IPS DF 6.9 (cell line): ENCODE measurements at regions not wholly inside any gene's neighbourhood (a gene's known extent, or its start where the extent isn't known, plus 50 kb on each side); places are given as distances from the start of the nearest gene placed in this dataset.
"Not testable (repeated sequence)": the region's sequence is repeated elsewhere in the genome, so short reads cannot be mapped to it uniquely, and the experiment has no call there.

Experiments used
- DNase-seq: peaks from one replicate; pipeline ENCODE4 v3.0.0-alpha.2; 2013; ENCODE audit warnings: low read depth, low spot score
- H3K27ac ChIP-seq: one replicate; pipeline ENCODE4 v1.5.1; 2013; ENCODE audit warnings: low read length, control low read depth
- H3K27me3 ChIP-seq: 2 replicates; pipeline ENCODE4 v1.6.1; 2013; ENCODE audit warnings: mild to moderate bottlenecking, low read length; ENCODE audit not compliant: control insufficient read depth, insufficient read depth
- H3K36me3 ChIP-seq: 2 replicates; pipeline ENCODE4 v1.6.1; 2013; ENCODE audit warnings: low read length; ENCODE audit not compliant: control insufficient read depth, insufficient read depth
- H3K4me1 ChIP-seq: 2 replicates; pipeline ENCODE4 v1.6.1; 2013; ENCODE audit warnings: low read length; ENCODE audit not compliant: control insufficient read depth, insufficient read depth
- H3K4me3 ChIP-seq: 2 replicates; pipeline ENCODE4 v1.5.1; 2013; ENCODE audit warnings: mild to moderate bottlenecking, low read length
- H3K9me3 ChIP-seq: 2 replicates; pipeline ENCODE4 v1.6.1; 2013; ENCODE audit warnings: low read length, inconsistent platforms; ENCODE audit not compliant: control insufficient read depth, insufficient read depth
- WGBS: extraction: QIAGEN DNeasy Blood & Tissue Kit; methylation state at CpG from one replicate; pipeline ENCODE4 v1.1.7; 2013; ENCODE audit warnings: mixed read lengths, missing lambda C conversion rate; ENCODE audit not compliant: insufficient read length, insufficient coverage; 5-methylcytosine and 5-hydroxymethylcytosine counted together

GRCh38 chr5:60041996-60042664 is 148.6 kb upstream of the PDE4D start:
- DNase-seq, H3K9me3 ChIP-seq: not testable (repeated sequence)
- no CpG with 5 or more reads among the region's 6 CpGs for WGBS

GRCh38 chr5:60041508-60041907 is 148.0 kb upstream of the PDE4D start:
- H3K4me3 ChIP-seq, H3K36me3 ChIP-seq, H3K4me1 ChIP-seq, H3K9me3 ChIP-seq, H3K27me3 ChIP-seq, DNase-seq, H3K27ac ChIP-seq: not testable (repeated sequence)
- WGBS = no CpG with 5 or more reads among the region's 8 CpGs

More at GRCh38 chr5:60041996-60042664, 148.6 kb upstream of the PDE4D start:
- not testable (repeated sequence) for H3K27me3 ChIP-seq, H3K27ac ChIP-seq, H3K4me3 ChIP-seq, H3K36me3 ChIP-seq, H3K4me1 ChIP-seq

GRCh38 chr5:60036192-60036938 is 142.8 kb upstream of the PDE4D start:
- no peak overlapping the region for H3K27ac ChIP-seq

GRCh38 chr5:60026161-60026560 is 132.6 kb upstream of the PDE4D start:
- no peak overlapping the region for H3K27ac ChIP-seq
- WGBS = no CpG with 5 or more reads among the region's 2 CpGs

More at GRCh38 chr5:60036192-60036938, 142.8 kb upstream of the PDE4D start:
- no peak for DNase-seq
- no peak overlapping the region for H3K4me3 ChIP-seq
- H3K27me3 ChIP-seq = no peaks in the 10 kb centered on the region
- H3K4me1 ChIP-seq = no peaks in the 10 kb centered on the region
- no peaks in the 10 kb centered on the region for H3K36me3 ChIP-seq
- no CpG with 5 or more reads among the region's 6 CpGs for WGBS
- no peaks in the 10 kb centered on the region for H3K9me3 ChIP-seq

GRCh38 chr5:60024104-60024503 is 130.6 kb upstream of the PDE4D start:
- Histone ChIP-seq H3K36me3 (no peaks in the 10 kb centered on the region), H3K27ac (no peak overlapping the region), H3K4me3 (no peak overlapping the region), H3K4me1 (no peaks in the 10 kb centered on the region), H3K9me3 (no peaks in the 10 kb centered on the region), H3K27me3 (no peaks in the 10 kb centered on the region)
- no peak for DNase-seq

More at GRCh38 chr5:60026161-60026560, 132.6 kb upstream of the PDE4D start:
- Histone ChIP-seq H3K36me3 (no peaks in the 10 kb centered on the region), H3K27me3 (no peaks in the 10 kb centered on the region), H3K9me3 (no peaks in the 10 kb centered on the region), H3K4me3 (no peak overlapping the region), H3K4me1 (no peaks in the 10 kb centered on the region)
- no peak for DNase-seq

GRCh38 chr5:60023255-60023654 is 129.7 kb upstream of the PDE4D start:
- Histone ChIP-seq H3K27ac (no peak overlapping the region), H3K36me3 (no peaks in the 10 kb centered on the region), H3K9me3 (no peaks in the 10 kb centered on the region), H3K4me1 (no peaks in the 10 kb centered on the region), H3K4me3 (no peak overlapping the region), H3K27me3 (no peaks in the 10 kb centered on the region)
- no peak for DNase-seq

GRCh38 chr5:60020457-60020856 is 126.9 kb upstream of the PDE4D start:
- H3K9me3 ChIP-seq = no peaks in the 10 kb centered on the region
- no peak overlapping the region for H3K4me3 ChIP-seq
- H3K27me3 ChIP-seq = no peaks in the 10 kb centered on the region
- no peaks in the 10 kb centered on the region for H3K4me1 ChIP-seq
- DNase-seq = no peak
- no peaks in the 10 kb centered on the region for H3K36me3 ChIP-seq
- H3K27ac ChIP-seq = no peak overlapping the region

- DNase-seq, H3K4me3 ChIP-seq, H3K36me3 ChIP-seq, H3K9me3 ChIP-seq, H3K27me3 ChIP-seq, H3K27ac ChIP-seq, H3K4me1 ChIP-seq: not testable (repeated sequence)
- WGBS = no CpG with 5 or more reads among the region's 1 CpG
Measured at GRCh38 chr5:60018960-60019359, 125.4 kb upstream of the PDE4D start.

GRCh38 chr5:60018091-60018490 is 124.6 kb upstream of the PDE4D start:
- no peak for DNase-seq
- H3K36me3 ChIP-seq = no peaks in the 10 kb centered on the region
- no peaks in the 10 kb centered on the region for H3K27me3 ChIP-seq
- no peak overlapping the region for H3K4me3 ChIP-seq
- no peak overlapping the region for H3K27ac ChIP-seq
- no peaks in the 10 kb centered on the region for H3K4me1 ChIP-seq
- no peaks in the 10 kb centered on the region for H3K9me3 ChIP-seq

GRCh38 chr5:60014331-60014730 is 120.8 kb upstream of the PDE4D start:
- Histone ChIP-seq H3K4me3 (no peak overlapping the region), H3K4me1 (no peaks in the 10 kb centered on the region), H3K27me3 (no peaks in the 10 kb centered on the region), H3K9me3 (no peaks in the 10 kb centered on the region), H3K36me3 (no peaks in the 10 kb centered on the region), H3K27ac (no peak overlapping the region)
- DNase-seq = no peak
- WGBS = no CpG with 5 or more reads among the region's 2 CpGs

GRCh38 chr5:60010853-60011252 is 117.3 kb upstream of the PDE4D start:
- H3K9me3 ChIP-seq = no peaks in the 10 kb centered on the region
- H3K27ac ChIP-seq = no peak overlapping the region
- DNase-seq = no peak

More at GRCh38 chr5:60010853-60011252, 117.3 kb upstream of the PDE4D start:
- Histone ChIP-seq H3K27me3 (no peaks in the 10 kb centered on the region), H3K4me1 (no peaks in the 10 kb centered on the region), H3K36me3 (no peaks in the 10 kb centered on the region), H3K4me3 (no peak overlapping the region)
